ENCODE measurements at regions not wholly inside any gene's neighbourhood (a gene's known extent, or its start where the extent isn't known, plus 50 kb on each side); places are given as distances from the start of the nearest gene placed in this dataset.

DNA sequence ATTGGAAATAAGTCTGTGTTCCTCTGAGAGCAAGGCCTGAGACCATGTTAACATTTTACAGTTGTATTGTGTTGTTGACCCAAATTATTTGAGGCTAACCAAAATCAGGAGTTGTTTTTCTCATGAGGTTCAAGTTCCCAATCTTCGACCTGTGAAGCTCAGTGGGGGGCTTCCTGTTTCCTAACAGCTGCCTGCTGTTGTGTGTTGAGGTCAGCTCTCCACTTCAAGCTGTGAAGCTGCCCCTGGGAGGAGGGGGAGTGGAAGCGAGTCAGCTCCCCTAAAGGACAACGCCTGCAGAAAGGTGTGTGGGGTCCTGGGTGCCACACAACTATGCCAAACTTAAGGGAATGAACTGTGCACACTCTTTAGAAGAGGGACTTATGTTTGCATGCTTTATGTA lies 295.5 kb downstream of the IRX1 start:
- Histone ChIP-seq H3K36me3 (ENCODE audit: insufficient read depth, low read depth, low read length) (no peaks in the 10 kb centered on the region), H3K4me3 (ENCODE audit: low read length) (no peak overlapping the region), H3K27ac (ENCODE audit: low read length) (no peak overlapping the region), H3K4me1 (ENCODE audit: insufficient read depth, low read length) (peaks cover 4% of the 10 kb centered on the region; the same call in 1 of the 2 replicates), H3K9ac (ENCODE audit: low read depth, low read length) (no peak overlapping the region), H3K9me3 (ENCODE audit: insufficient read depth, low read depth, low read length) (no peaks in the 10 kb centered on the region; the same call in 1 of the 2 replicates), H3K27me3 (ENCODE audit: insufficient read depth, low read length) (no peaks in the 10 kb centered on the region)

DNA sequence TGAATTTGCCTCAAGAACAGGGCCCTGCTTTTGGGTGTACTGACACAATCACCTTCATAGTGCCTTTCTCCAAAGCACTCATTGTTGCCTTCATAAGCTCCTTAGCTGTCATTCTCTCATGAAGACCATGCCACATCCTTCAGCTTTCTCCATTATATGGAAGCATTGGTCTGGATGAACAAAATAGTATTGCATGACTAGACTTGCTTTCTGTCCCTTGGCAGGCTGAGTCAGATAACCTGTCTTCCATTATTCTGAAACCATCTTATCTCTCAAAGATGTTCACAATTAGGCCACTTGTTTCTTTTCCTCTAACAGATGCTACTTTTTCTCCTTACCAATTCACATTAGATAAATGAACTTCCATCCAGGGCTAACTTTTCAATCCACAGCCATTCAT lies 297.9 kb downstream of the IRX1 start:
- Histone ChIP-seq H3K27ac (ENCODE audit: low read length) (no peak overlapping the region), H3K27me3 (ENCODE audit: insufficient read depth, low read length) (peaks cover 7% of the 10 kb centered on the region; the same call in 1 of the 2 replicates), H3K4me1 (ENCODE audit: insufficient read depth, low read length) (peaks cover 4% of the 10 kb centered on the region; the same call in 1 of the 2 replicates), H3K4me3 (ENCODE audit: low read length) (no peak overlapping the region), H3K9ac (ENCODE audit: low read depth, low read length) (no peak overlapping the region), H3K9me3 (ENCODE audit: insufficient read depth, low read depth, low read length) (peaks cover 10% of the 10 kb centered on the region), H3K36me3 (ENCODE audit: insufficient read depth, low read depth, low read length) (no peaks in the 10 kb centered on the region)

DNA sequence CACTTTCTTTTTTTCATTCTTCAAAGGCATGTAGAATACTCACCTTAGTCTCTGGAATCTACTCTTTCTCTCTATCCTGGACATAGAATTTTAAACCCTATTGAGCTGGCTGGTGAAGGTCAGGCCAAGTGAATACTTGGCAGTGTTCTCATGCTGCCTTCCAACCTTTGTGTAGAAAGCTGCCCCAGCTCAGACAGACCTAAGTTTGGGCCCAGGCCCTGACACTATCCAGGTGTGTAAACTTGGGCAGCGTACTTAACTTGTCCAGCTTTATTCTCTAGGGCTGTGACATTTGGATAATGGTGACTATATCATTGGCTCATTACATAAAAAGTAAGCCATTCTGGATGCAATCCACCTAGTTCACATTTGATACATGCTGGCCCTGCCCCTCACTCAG lies 298.3 kb downstream of the IRX1 start:
- Histone ChIP-seq H3K27me3 (ENCODE audit: insufficient read depth, low read length) (peaks cover 7% of the 10 kb centered on the region; the same call in 1 of the 2 replicates), H3K27ac (ENCODE audit: low read length) (no peak overlapping the region), H3K4me3 (ENCODE audit: low read length) (no peak overlapping the region), H3K9ac (ENCODE audit: low read depth, low read length) (no peak overlapping the region), H3K9me3 (ENCODE audit: insufficient read depth, low read depth, low read length) (peaks cover 10% of the 10 kb centered on the region), H3K4me1 (ENCODE audit: insufficient read depth, low read length) (peaks cover 4% of the 10 kb centered on the region; the same call in 1 of the 2 replicates), H3K36me3 (ENCODE audit: insufficient read depth, low read depth, low read length) (no peaks in the 10 kb centered on the region)

DNA sequence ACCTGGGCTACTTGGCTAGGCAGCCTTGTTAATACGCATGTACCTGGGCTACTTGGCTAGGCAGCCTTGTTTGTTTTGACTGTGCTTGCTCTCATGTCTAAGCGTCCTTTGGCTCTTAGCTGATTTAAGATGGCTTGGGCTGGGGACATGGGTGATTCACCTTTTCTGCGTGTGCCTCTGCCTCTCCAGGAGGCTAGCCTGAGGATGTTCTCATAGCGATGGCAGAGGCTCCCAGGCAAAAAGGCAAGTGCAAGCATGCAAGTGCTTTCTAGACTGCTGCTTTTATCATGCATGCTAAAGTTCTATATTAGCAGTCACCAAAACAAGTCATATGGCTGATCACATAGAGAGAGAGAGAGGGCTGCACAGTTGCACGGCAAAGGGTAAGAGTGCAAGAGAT lies 300.5 kb downstream of the IRX1 start:
- Histone ChIP-seq H3K36me3 (ENCODE audit: insufficient read depth, low read depth, low read length) (no peaks in the 10 kb centered on the region), H3K27me3 (ENCODE audit: insufficient read depth, low read length) (peaks cover 12% of the 10 kb centered on the region; the same call in 1 of the 2 replicates), H3K9me3 (ENCODE audit: insufficient read depth, low read depth, low read length) (peaks cover 10% of the 10 kb centered on the region), H3K27ac (ENCODE audit: low read length) (no peak overlapping the region), H3K9ac (ENCODE audit: low read depth, low read length) (no peak overlapping the region), H3K4me1 (ENCODE audit: insufficient read depth, low read length) (no peaks in the 10 kb centered on the region; the same call in 1 of the 2 replicates), H3K4me3 (ENCODE audit: low read length) (no peak overlapping the region)

DNA sequence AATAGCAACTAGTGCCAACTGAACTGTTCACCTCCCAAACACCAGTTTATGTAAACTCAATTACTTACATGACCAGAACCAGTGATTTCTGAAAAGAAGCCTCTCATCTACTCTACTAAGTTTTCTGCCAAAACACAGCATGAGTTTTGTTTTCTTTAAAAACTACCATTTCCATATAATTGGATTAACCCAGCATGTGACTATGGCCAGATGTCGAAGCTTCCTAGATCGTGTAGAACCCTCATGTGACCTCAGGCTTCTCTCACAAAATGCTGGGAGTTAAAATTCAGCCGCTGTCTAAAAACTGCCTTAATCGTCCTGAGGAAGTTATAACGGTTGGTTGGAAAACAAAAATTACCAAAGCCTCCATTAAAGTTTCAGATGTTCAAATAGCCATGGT lies 303.5 kb downstream of the IRX1 start:
- H3K4me3 ChIP-seq (ENCODE audit: low read length): no peak overlapping the region
- peaks cover 10% of the 10 kb centered on the region; the same call in 1 of the 2 replicates for H3K9me3 ChIP-seq (ENCODE audit: insufficient read depth, low read depth, low read length)
- H3K27me3 ChIP-seq (ENCODE audit: insufficient read depth, low read length): peaks cover 12% of the 10 kb centered on the region; the same call in 1 of the 2 replicates

DNA sequence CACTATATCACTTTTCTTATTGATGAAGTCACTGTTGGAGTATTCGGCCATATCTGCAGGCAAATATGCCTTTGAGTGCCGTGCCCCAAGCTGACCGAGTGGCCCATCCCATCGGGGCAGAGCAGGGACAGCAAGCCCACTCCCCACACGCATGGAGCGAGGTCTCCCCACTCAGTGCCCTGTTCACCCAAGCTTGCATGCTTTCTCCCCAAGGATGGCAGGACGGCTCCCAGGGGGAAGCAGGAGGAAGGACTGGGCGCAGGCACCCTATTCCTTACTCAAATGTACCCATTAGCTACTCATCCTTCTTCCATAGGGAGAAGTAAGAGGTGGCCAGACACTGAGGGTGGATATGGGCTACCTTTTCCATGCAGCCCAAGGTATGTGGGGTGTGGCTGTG lies 309.0 kb downstream of the IRX1 start:
- Histone ChIP-seq H3K9me3 (ENCODE audit: insufficient read depth, low read depth, low read length) (no peaks in the 10 kb centered on the region), H3K36me3 (ENCODE audit: insufficient read depth, low read depth, low read length) (no peaks in the 10 kb centered on the region), H3K9ac (ENCODE audit: low read depth, low read length) (no peak overlapping the region), H3K4me1 (ENCODE audit: insufficient read depth, low read length) (no peaks in the 10 kb centered on the region), H3K4me3 (ENCODE audit: low read length) (no peak overlapping the region), H3K27ac (ENCODE audit: low read length) (no peak overlapping the region), H3K27me3 (ENCODE audit: insufficient read depth, low read length) (no peaks in the 10 kb centered on the region; the same call in 1 of the 2 replicates)

More for the DNA sequence above, 303.5 kb downstream of the IRX1 start:
- Histone ChIP-seq H3K4me1 (ENCODE audit: insufficient read depth, low read length) (no peaks in the 10 kb centered on the region), H3K36me3 (ENCODE audit: insufficient read depth, low read depth, low read length) (no peaks in the 10 kb centered on the region), H3K9ac (ENCODE audit: low read depth, low read length) (no peak overlapping the region), H3K27ac (ENCODE audit: low read length) (no peak overlapping the region)

DNA sequence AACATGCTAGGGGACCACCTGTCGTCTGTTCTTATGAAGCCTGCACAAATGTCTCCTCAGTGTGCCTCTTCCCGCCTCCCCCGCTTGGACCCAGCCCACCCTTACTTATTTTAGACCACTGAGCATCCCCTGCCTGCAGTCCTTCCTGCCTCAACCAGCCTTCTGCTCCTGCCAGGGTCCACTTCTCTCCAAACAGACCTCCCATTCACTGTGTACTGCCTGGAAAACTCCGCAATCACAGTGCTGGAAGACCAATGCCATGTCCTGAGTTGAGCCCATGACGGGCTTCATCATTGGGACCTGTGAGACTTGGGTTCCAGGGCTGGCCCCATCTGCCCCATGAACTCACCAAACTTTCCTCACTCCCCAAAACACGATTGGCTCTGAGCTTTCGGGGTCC lies 309.4 kb downstream of the IRX1 start:
- H3K9ac ChIP-seq (ENCODE audit: low read depth, low read length): no peak overlapping the region
- H3K4me3 ChIP-seq (ENCODE audit: low read length): no peak overlapping the region
- no peak overlapping the region for H3K27ac ChIP-seq (ENCODE audit: low read length)
- no peaks in the 10 kb centered on the region for H3K27me3 ChIP-seq (ENCODE audit: insufficient read depth, low read length)
- no peaks in the 10 kb centered on the region for H3K36me3 ChIP-seq (ENCODE audit: insufficient read depth, low read depth, low read length)
- H3K9me3 ChIP-seq (ENCODE audit: insufficient read depth, low read depth, low read length): no peaks in the 10 kb centered on the region
- no peaks in the 10 kb centered on the region for H3K4me1 ChIP-seq (ENCODE audit: insufficient read depth, low read length)

DNA sequence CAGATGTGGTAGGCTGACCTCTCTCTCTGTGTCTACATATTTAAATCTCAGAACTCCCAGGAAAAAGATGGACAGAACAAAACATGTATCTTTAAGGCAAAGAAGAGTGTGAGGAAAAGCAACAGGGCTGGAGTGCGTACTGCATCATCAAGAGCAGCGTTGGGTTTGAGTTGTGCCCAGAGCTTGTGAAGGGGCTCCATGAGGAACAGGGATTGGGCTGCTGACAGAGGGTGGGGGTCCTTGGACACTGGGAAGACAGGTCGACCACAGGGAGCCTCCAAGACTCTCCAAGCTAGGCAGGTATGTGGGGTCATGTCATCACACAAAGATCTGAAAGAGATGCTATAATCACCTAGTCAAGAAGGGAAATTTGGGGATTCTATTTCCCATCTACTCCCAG lies 309.9 kb downstream of the IRX1 start:
- no peak overlapping the region for H3K9ac ChIP-seq (ENCODE audit: low read depth, low read length)
- no peaks in the 10 kb centered on the region for H3K4me1 ChIP-seq (ENCODE audit: insufficient read depth, low read length)
- H3K4me3 ChIP-seq (ENCODE audit: low read length): no peak overlapping the region
- no peaks in the 10 kb centered on the region for H3K27me3 ChIP-seq (ENCODE audit: insufficient read depth, low read length)
- H3K9me3 ChIP-seq (ENCODE audit: insufficient read depth, low read depth, low read length): no peaks in the 10 kb centered on the region
- no peaks in the 10 kb centered on the region for H3K36me3 ChIP-seq (ENCODE audit: insufficient read depth, low read depth, low read length)
- H3K27ac ChIP-seq (ENCODE audit: low read length): no peak overlapping the region

DNA sequence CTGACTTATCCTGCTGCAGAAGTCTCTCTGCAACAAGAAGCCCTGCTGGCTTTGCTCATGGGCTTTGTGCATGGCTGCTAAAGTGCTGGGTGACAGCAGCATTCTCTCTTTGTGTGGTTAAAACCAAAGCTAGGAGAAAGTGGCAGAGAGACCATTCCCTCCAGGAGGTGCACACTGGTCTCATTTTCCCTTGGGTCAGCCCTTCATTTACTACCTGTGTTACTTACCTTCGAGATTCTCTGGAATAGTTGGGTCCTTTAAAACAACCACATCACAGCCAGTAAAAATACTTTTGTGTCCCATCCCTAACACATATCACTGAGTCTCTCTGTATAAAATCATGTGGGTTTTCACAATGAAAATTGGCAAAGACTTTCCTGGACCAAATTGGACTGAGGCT lies 315.5 kb downstream of the IRX1 start:
- Histone ChIP-seq H3K9me3 (ENCODE audit: insufficient read depth, low read depth, low read length) (no peaks in the 10 kb centered on the region), H3K4me3 (ENCODE audit: low read length) (no peak overlapping the region), H3K36me3 (ENCODE audit: insufficient read depth, low read depth, low read length) (no peaks in the 10 kb centered on the region), H3K27ac (ENCODE audit: low read length) (no peak overlapping the region), H3K4me1 (ENCODE audit: insufficient read depth, low read length) (no peaks in the 10 kb centered on the region), H3K27me3 (ENCODE audit: insufficient read depth, low read length) (no peaks in the 10 kb centered on the region), H3K9ac (ENCODE audit: low read depth, low read length) (no peak overlapping the region)

DNA sequence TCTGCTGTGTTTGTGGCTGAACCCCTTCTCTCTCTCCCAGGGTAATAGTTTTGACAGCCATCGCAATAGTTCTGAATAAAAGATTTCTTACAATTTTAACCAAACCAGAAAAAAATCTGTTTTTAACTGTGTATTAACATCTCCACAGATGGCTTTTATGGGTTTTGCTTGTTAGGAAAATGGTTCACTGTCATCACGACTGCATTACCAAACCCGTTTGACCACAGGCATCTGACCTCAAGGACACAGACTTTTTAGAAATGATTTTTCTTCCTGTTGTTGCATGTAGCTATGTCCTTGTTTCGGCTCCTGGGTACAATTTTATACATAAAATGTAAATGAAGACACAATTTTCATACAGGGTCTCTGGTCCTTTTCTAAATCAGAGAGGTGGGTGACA lies 316.1 kb downstream of the IRX1 start:
- H3K27me3 ChIP-seq (ENCODE audit: insufficient read depth, low read length): no peaks in the 10 kb centered on the region
- no peaks in the 10 kb centered on the region for H3K9me3 ChIP-seq (ENCODE audit: insufficient read depth, low read depth, low read length)
- no peak overlapping the region for H3K9ac ChIP-seq (ENCODE audit: low read depth, low read length)
- H3K36me3 ChIP-seq (ENCODE audit: insufficient read depth, low read depth, low read length): no peaks in the 10 kb centered on the region
- H3K4me3 ChIP-seq (ENCODE audit: low read length): no peak overlapping the region
- H3K27ac ChIP-seq (ENCODE audit: low read length): no peak overlapping the region
- H3K4me1 ChIP-seq (ENCODE audit: insufficient read depth, low read length): no peaks in the 10 kb centered on the region

DNA sequence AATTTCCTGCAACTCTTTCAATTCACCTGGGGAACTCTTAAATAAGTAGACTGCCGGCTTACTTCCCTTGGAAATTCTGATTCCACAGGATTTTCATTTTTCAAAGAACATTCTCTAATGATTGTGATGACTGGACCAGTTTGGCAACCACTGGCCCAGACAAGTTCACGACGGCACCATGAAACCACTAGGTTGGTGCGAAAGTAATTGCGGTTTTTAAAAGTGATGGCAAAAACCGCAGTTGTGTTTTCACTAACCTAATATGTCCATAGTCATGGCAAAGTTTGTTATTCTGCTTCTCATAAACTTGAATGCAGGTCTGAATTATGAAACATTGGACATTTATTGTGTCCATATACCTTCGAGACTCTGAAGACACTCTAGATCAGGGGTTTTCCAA lies 317.2 kb downstream of the IRX1 start:
- H3K4me3 ChIP-seq (ENCODE audit: low read length): no peak overlapping the region
- no peak overlapping the region for H3K9ac ChIP-seq (ENCODE audit: low read depth, low read length)
- no peaks in the 10 kb centered on the region for H3K9me3 ChIP-seq (ENCODE audit: insufficient read depth, low read depth, low read length)
- H3K4me1 ChIP-seq (ENCODE audit: insufficient read depth, low read length): no peaks in the 10 kb centered on the region
- H3K27me3 ChIP-seq (ENCODE audit: insufficient read depth, low read length): no peaks in the 10 kb centered on the region
- no peak overlapping the region for H3K27ac ChIP-seq (ENCODE audit: low read length)
- no peaks in the 10 kb centered on the region for H3K36me3 ChIP-seq (ENCODE audit: insufficient read depth, low read depth, low read length)

DNA sequence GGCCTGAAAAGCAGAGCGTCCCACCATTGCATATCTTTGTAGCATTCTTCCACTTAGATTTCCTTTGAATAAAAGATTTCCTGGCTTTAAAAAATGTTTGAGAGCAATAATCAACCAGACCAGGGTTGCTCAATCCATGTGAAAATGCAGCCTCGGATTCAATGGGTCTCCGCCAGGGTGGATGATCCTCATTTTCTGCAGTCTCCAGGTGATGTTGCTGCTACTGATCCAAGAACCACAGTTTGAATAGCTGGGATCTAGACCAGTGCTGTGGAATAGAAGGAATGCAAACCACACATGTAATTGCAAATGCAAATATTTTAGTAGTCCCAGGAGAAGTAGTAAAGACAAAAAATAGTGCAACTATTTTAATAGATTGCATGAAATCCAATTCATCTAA lies 317.6 kb downstream of the IRX1 start:
- H3K4me3 ChIP-seq (ENCODE audit: low read length): no peak overlapping the region
- H3K9ac ChIP-seq (ENCODE audit: low read depth, low read length): no peak overlapping the region
- H3K27me3 ChIP-seq (ENCODE audit: insufficient read depth, low read length): no peaks in the 10 kb centered on the region
- H3K27ac ChIP-seq (ENCODE audit: low read length): no peak overlapping the region
- H3K36me3 ChIP-seq (ENCODE audit: insufficient read depth, low read depth, low read length): no peaks in the 10 kb centered on the region
- H3K4me1 ChIP-seq (ENCODE audit: insufficient read depth, low read length): no peaks in the 10 kb centered on the region
- no peaks in the 10 kb centered on the region for H3K9me3 ChIP-seq (ENCODE audit: insufficient read depth, low read depth, low read length)

Measured in iPS-20b (cell line).